Gastroesophageal sphincter (tissue), 3 donors: ENCODE measurements at regions not wholly inside any gene's neighbourhood (a gene's known extent, or its start where the extent isn't known, plus 50 kb on each side); places are given as distances from the start of the nearest gene placed in this dataset.

ENCODE experiments used
- CTCF ChIP-seq, 4 experiments: fragments of 200-600 bp in 2 of 4; fragments of 450-650 bp in 2 of 4; sonication (generic) in 1 of 4; IDR thresholded peaks; one replicate each; pipeline ENCODE4 v1.5.1; 2017 to 2019; ENCODE audit warnings: antibody characterized with exemption in 4 of 4, mild to moderate bottlenecking in 2 of 4, moderate library complexity in 2 of 4
- POLR2A ChIP-seq, 2 donors: fragments of 450-650 bp; IDR thresholded peaks; one replicate each; pipeline ENCODE4 v1.6.1; 2017; ENCODE audit warnings: antibody characterized with exemption in 2 of 2, mild to moderate bottlenecking in 2 of 2, moderate library complexity in 1 of 2

DNA sequence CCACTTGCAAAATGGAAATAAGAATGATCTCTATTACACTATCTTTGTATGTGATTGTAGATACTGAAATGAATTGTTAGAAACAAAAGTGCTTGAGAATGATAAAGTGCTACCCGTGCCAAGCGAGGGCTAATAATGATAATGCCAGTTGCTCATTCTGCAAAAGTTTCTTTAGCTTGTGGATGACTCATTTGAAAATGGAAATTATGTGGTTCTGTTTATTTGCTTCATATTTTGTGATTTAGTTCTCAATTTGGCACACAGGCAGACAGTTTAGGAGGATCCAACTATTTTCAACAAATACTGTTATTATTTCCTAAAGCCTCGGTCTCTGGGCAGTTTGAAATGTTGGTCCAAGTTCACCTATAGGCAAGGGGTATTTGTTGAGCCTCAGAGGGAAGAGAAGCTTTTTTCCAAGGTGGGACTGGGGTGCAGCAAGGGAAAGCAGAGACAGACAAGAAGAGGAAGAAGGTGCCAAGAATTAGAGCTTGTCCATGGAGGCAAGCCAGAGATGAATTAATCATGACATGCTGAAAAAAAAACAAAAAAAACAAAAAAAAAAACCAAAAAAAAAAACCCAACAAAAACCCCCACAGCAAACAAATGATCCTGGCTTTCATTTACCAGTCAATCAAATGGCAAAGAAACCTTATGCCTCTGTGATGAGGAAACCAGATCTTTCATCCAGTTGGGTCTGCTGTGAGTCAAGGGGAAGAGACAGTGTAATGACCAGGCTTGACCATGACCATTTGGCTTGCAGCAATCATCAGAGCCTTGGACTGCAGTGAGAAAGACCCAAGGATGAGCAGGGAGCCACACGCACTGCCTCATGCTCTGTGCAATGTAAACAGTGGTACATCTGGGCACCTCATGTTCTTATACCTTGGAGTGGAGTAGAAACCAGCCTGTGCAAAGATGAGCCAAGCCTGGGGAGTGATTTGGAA, 285.0 kb upstream of the HABP2 start:
- TF ChIP-seq CTCF (IDR thresholded peaks at IDR 0.05) (no peak), POLR2A (IDR thresholded peaks at IDR 0.05) (no peak)
